SK-N-SH treated with all-trans-retinoic acid at 6 μM for 48 hours (cell line): ENCODE measurements at regions not wholly inside any gene's neighbourhood (a gene's known extent, or its start where the extent isn't known, plus 50 kb on each side); places are given as distances from the start of the nearest gene placed in this dataset.

Source experiments
- ATAC-seq: fragments of 200-7000 bp; cut with Tn5 transposase; 3 replicates; pipeline ENCODE4 v1.9.1; 2020; ENCODE audit warnings: mild to moderate bottlenecking, moderate library complexity
- ARNTL ChIP-seq: fragments of 450-650 bp; formaldehyde crosslinking; IDR thresholded peaks from 2 replicates; pipeline ENCODE4 v1.5.0; 2020; ENCODE audit warnings: low read depth, mild to moderate bottlenecking, moderate library complexity, borderline replicate concordance
- BACH2 ChIP-seq: fragments of 250-450 bp; sonication (Bioruptor Pico); IDR thresholded peaks from 2 replicates; pipeline ENCODE4 v1.9.0; 2021; ENCODE audit warnings: mild to moderate bottlenecking, borderline replicate concordance
- CSDC2 ChIP-seq: fragments of 250-450 bp; sonication (Bioruptor Pico); IDR thresholded peaks from 2 replicates; pipeline ENCODE4 v1.5.0; 2020; ENCODE audit warnings: mild to moderate bottlenecking, moderate library complexity
- ESRRG ChIP-seq: fragments of 250-450 bp; sonication (Bioruptor Pico); IDR thresholded peaks from 2 replicates; pipeline ENCODE4 v1.6.1; 2021; ENCODE audit warnings: mild to moderate bottlenecking
- OSR1 ChIP-seq: fragments of 250-450 bp; sonication (Bioruptor Pico); IDR thresholded peaks from 2 replicates; pipeline ENCODE4 v1.8.0; 2022; ENCODE audit warnings: moderate library complexity, mild to moderate bottlenecking, inconsistent platforms
- PPARA ChIP-seq: fragments of 250-450 bp; sonication (Bioruptor Pico); IDR thresholded peaks from 2 replicates; pipeline ENCODE4 v1.5.0; 2020; ENCODE audit warnings: mild to moderate bottlenecking, borderline replicate concordance
- RARB ChIP-seq: fragments of 250-450 bp; sonication (Bioruptor Pico); IDR thresholded peaks from 2 replicates; pipeline ENCODE4 v1.8.0; 2021; ENCODE audit warnings: mild to moderate bottlenecking, moderate library complexity
- TCF4 ChIP-seq: fragments of 250-450 bp; sonication (Bioruptor Pico); IDR thresholded peaks from 2 replicates; pipeline ENCODE4 v1.8.0; 2021; ENCODE audit warnings: mild to moderate bottlenecking, moderate library complexity, borderline replicate concordance
- TOX ChIP-seq: fragments of 250-450 bp; sonication (Bioruptor Pico); IDR thresholded peaks from 2 replicates; pipeline ENCODE4 v1.8.0; 2021; ENCODE audit warnings: mild to moderate bottlenecking, moderate library complexity, borderline replicate concordance
- ZFP3 ChIP-seq: fragments of 250-450 bp; sonication (Bioruptor Pico); IDR thresholded peaks from 2 replicates; pipeline ENCODE4 v1.5.0; 2020; ENCODE audit warnings: mild to moderate bottlenecking, moderate library complexity
- ZFP30 ChIP-seq: fragments of 450-650 bp; formaldehyde crosslinking; IDR thresholded peaks from 2 replicates; pipeline ENCODE4 v1.5.0; 2022; ENCODE audit warnings: mild to moderate bottlenecking, moderate library complexity
- ZNF565 ChIP-seq: fragments of 450-650 bp; formaldehyde crosslinking; conservative IDR thresholded peaks from 2 replicates; pipeline ENCODE4 v1.5.0; 2020; ENCODE audit warnings: low read depth, mild to moderate bottlenecking, moderate library complexity
- ZNF70 ChIP-seq: fragments of 450-650 bp; formaldehyde crosslinking; IDR thresholded peaks from 2 replicates; pipeline ENCODE4 v1.5.0; 2020; ENCODE audit warnings: mild to moderate bottlenecking, moderate library complexity
- ZNF8 ChIP-seq: fragments of 450-650 bp; formaldehyde crosslinking; IDR thresholded peaks from 2 replicates; pipeline ENCODE4 v1.5.0; 2020; ENCODE audit warnings: mild to moderate bottlenecking, moderate library complexity
- TF ChIP-seq, protein P1 (sequence below): fragments of 250-450 bp; sonication (Bioruptor Pico); IDR thresholded peaks from 2 replicates; pipeline ENCODE4 v1.8.0; 2021; ENCODE audit warnings: low read depth, mild to moderate bottlenecking, moderate library complexity, borderline replicate concordance
- TF ChIP-seq, protein P2 (sequence below): fragments of 250-450 bp; sonication (Bioruptor Pico); IDR thresholded peaks from 2 replicates; pipeline ENCODE4 v1.5.0; 2020; ENCODE audit warnings: mild to moderate bottlenecking, moderate library complexity
- TF ChIP-seq, protein P3 (sequence below): fragments of 250-450 bp; sonication (Bioruptor Pico); IDR thresholded peaks from 2 replicates; pipeline ENCODE4 v1.5.1; 2020; ENCODE audit warnings: low read depth, mild to moderate bottlenecking, moderate library complexity

DNA sequence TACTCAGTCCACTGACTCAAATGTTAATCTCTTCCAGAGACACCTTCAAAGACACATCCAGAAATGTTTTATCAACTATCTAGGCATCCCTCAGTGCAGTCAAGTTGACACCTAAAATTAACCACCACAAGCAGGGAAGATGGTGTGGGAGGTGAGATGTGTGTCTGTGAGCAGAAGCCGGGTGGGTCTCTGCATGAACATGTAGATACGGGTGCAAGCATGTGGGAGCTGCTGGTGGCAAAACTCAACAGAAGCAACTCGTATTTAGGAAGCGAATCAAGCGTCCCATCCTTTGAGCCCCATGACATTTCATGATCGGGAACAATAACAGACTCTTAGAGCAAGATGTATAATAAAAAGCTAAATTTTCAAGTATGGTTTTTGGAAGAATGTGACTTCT lies 110.0 kb upstream of the C14orf180 start:
- ATAC-seq: no peak
- TF ChIP-seq PPARA (CRISPR knock-in tag) (no peak), ZFP30 (CRISPR knock-in tag) (no peak), OSR1 (CRISPR knock-in tag) (no peak), RARB (CRISPR knock-in tag) (no peak), CSDC2 (CRISPR knock-in tag) (no peak), ZNF565 (CRISPR knock-in tag) (no peak), TOX (CRISPR knock-in tag) (no peak), ARNTL (CRISPR knock-in tag) (no peak), ZFP3 (CRISPR knock-in tag) (no peak), TCF4 (no peak)
- TF ChIP-seq, protein P1, sequence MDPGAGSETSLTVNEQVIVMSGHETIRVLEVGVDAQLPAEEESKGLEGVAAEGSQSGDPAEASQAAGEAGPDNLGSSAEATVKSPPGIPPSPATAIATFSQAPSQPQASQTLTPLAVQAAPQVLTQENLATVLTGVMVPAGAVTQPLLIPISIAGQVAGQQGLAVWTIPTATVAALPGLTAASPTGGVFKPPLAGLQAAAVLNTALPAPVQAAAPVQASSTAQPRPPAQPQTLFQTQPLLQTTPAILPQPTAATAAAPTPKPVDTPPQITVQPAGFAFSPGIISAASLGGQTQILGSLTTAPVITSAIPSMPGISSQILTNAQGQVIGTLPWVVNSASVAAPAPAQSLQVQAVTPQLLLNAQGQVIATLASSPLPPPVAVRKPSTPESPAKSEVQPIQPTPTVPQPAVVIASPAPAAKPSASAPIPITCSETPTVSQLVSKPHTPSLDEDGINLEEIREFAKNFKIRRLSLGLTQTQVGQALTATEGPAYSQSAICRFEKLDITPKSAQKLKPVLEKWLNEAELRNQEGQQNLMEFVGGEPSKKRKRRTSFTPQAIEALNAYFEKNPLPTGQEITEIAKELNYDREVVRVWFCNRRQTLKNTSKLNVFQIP (CRISPR knock-in tag): no peak
- TF ChIP-seq, protein P2, sequence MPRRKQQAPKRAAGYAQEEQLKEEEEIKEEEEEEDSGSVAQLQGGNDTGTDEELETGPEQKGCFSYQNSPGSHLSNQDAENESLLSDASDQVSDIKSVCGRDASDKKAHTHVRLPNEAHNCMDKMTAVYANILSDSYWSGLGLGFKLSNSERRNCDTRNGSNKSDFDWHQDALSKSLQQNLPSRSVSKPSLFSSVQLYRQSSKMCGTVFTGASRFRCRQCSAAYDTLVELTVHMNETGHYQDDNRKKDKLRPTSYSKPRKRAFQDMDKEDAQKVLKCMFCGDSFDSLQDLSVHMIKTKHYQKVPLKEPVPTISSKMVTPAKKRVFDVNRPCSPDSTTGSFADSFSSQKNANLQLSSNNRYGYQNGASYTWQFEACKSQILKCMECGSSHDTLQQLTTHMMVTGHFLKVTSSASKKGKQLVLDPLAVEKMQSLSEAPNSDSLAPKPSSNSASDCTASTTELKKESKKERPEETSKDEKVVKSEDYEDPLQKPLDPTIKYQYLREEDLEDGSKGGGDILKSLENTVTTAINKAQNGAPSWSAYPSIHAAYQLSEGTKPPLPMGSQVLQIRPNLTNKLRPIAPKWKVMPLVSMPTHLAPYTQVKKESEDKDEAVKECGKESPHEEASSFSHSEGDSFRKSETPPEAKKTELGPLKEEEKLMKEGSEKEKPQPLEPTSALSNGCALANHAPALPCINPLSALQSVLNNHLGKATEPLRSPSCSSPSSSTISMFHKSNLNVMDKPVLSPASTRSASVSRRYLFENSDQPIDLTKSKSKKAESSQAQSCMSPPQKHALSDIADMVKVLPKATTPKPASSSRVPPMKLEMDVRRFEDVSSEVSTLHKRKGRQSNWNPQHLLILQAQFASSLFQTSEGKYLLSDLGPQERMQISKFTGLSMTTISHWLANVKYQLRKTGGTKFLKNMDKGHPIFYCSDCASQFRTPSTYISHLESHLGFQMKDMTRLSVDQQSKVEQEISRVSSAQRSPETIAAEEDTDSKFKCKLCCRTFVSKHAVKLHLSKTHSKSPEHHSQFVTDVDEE (CRISPR knock-in tag): no peak
- TF ChIP-seq, protein P3, sequence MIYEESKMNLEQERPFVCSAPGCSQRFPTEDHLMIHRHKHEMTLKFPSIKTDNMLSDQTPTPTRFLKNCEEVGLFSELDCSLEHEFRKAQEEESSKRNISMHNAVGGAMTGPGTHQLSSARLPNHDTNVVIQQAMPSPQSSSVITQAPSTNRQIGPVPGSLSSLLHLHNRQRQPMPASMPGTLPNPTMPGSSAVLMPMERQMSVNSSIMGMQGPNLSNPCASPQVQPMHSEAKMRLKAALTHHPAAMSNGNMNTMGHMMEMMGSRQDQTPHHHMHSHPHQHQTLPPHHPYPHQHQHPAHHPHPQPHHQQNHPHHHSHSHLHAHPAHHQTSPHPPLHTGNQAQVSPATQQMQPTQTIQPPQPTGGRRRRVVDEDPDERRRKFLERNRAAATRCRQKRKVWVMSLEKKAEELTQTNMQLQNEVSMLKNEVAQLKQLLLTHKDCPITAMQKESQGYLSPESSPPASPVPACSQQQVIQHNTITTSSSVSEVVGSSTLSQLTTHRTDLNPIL (CRISPR knock-in tag): no peak

DNA sequence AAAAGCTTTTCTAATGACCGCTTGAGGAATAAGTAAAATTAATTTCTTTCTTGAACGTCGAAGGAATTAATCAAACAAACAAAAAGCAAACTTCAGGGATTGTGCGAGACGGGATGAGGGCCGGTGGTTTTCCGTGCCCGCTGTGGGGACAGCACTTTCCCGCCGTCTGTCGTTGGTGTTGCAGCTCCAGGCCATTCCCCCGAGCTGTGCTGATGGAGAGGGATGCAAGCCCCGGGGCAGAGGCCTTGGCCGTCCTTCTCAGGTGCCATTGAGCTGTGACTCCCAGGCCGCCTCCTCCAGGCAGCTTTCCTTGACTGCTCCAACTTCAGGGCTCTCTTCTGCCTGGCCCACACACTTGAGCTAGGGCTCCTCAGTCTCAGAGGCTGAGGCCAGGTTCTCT lies 109.0 kb upstream of the C14orf180 start:
- ATAC-seq: no peak
- no peak for TF ChIP-seq ZFP30 (CRISPR knock-in tag)
- no peak for TF ChIP-seq PPARA (CRISPR knock-in tag)
- no peak for TF ChIP-seq ARNTL (CRISPR knock-in tag)
- TF ChIP-seq, protein P2 (CRISPR knock-in tag): no peak
- TF ChIP-seq OSR1 (CRISPR knock-in tag): no peak
- TF ChIP-seq ZFP3 (CRISPR knock-in tag): no peak
- no peak for TF ChIP-seq ESRRG

DNA sequence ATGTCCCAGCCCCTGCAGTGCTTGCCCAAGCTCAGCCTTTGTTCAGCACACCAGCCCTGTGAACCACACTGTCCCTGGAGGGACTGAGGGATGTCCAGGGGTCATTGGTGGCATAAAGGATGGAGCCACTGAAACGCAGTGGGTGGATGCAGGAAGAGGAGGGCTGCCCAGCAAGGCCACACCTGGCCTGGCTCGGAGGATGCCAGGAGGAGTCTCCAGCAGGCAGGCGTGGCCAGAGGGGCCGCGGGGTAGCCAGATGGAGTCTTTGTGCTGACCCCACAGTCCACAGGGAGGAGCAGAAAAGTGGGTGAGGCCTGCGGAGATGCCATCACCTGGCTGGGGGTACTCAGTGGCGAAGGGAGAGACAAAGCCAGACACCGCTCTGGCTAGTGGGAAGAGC lies 108.5 kb upstream of the C14orf180 start:
- no peak for ATAC-seq

More for the DNA sequence above, 108.5 kb upstream of the C14orf180 start:
- no peak for TF ChIP-seq BACH2 (CRISPR knock-in tag)
- TF ChIP-seq ZNF8 (CRISPR knock-in tag): no peak
- no peak for TF ChIP-seq TOX (CRISPR knock-in tag)
- no peak for TF ChIP-seq ESRRG
- TF ChIP-seq ZNF70 (CRISPR knock-in tag): no peak
- TF ChIP-seq, protein P1 (CRISPR knock-in tag): no peak
- TF ChIP-seq ZFP30 (CRISPR knock-in tag): no peak
- no peak for TF ChIP-seq ARNTL (CRISPR knock-in tag)
- TF ChIP-seq TCF4: no peak
